ENCODE measurements at regions not wholly inside any gene's neighbourhood (a gene's known extent, or its start where the extent isn't known, plus 50 kb on each side); places are given as distances from the start of the nearest gene placed in this dataset.

- no peak overlapping the region for H3K4me2 ChIP-seq (ENCODE audit: low read depth, low read length)
- no peaks in the 10 kb centered on the region for H3K79me2 ChIP-seq (ENCODE audit: insufficient read depth, low read length)
- no TSS peak for BruUV-seq (replicated peaks)
- no peak overlapping the region for H3K4me3 ChIP-seq (replicated peaks in 1 of 3; ENCODE audit: insufficient read depth in 1 of 3, low read depth in 2 of 3, low read length in 3 of 3)
- ChIA-PET CTCF (ENCODE audit: low intra/inter-chr PET ratio, low total read pairs) (no interaction called here), POLR2A (no interaction called here)
- H3K27me3 ChIP-seq (ENCODE audit: control insufficient read depth in 1 of 2, insufficient read depth in 2 of 2, low read length in 2 of 2): no peaks in the 10 kb centered on the region
- TF ChIP-seq FOXC1 (CRISPR knock-in tag; IDR thresholded peaks at IDR 0.05; ENCODE audit: borderline replicate concordance) (no peak), CC2D1A (CRISPR knock-in tag; IDR thresholded peaks at IDR 0.05) (no peak), ZNF782 (CRISPR knock-in tag; IDR thresholded peaks at IDR 0.05; ENCODE audit: borderline replicate concordance) (no peak), HNF4G (IDR thresholded peaks at IDR 0.05; ENCODE audit: borderline replicate concordance, low read depth, low read length) (no peak), HNF4G (CRISPR knock-in tag; IDR thresholded peaks at IDR 0.05; ENCODE audit: borderline replicate concordance, low read depth) (no peak), ZNF510 (CRISPR knock-in tag; IDR thresholded peaks at IDR 0.05; ENCODE audit: low read depth) (no peak), ZNF569 (CRISPR knock-in tag; IDR thresholded peaks at IDR 0.05; ENCODE audit: borderline replicate concordance) (no peak), ISL2 (CRISPR knock-in tag; IDR thresholded peaks at IDR 0.05) (no peak), ZNF160 (CRISPR knock-in tag; IDR thresholded peaks at IDR 0.05) (no peak), HOXA3 (CRISPR knock-in tag; IDR thresholded peaks at IDR 0.05) (no peak), ZNF558 (CRISPR knock-in tag; IDR thresholded peaks at IDR 0.05; ENCODE audit: borderline replicate concordance) (no peak), NCOR1 (IDR thresholded peaks at IDR 0.05; ENCODE audit: borderline replicate concordance, low read length) (no peak), SNAPC4 (CRISPR knock-in tag; IDR thresholded peaks at IDR 0.05) (no peak), ZNF776 (CRISPR knock-in tag; IDR thresholded peaks at IDR 0.05) (no peak), ZNF83 (CRISPR knock-in tag; IDR thresholded peaks at IDR 0.05; ENCODE audit: borderline replicate concordance) (no peak), ZNF512B (CRISPR knock-in tag; IDR thresholded peaks at IDR 0.05; ENCODE audit: borderline replicate concordance) (no peak)
- no peak overlapping the region for H2AFZ ChIP-seq (ENCODE audit: low read length)
- DNase-seq (ENCODE audit: low spot score) (no peak), ATAC-seq (no peak), FAIRE-seq (no peak)
- H3K27ac ChIP-seq (ENCODE audit: extremely low read length, insufficient read depth, low read length): no peak overlapping the region
- intact Hi-C loops (cut with micrococcal nuclease; ENCODE audit: unreplicated experiment): no loop called here
- no peak overlapping the region for H3K9ac ChIP-seq (ENCODE audit: insufficient read depth, low read depth, low read length)
- peaks cover 35% of the 10 kb centered on the region for H3K9me3 ChIP-seq (ENCODE audit: low read length)
- no peaks in the 10 kb centered on the region for H3K4me1 ChIP-seq (ENCODE audit: insufficient read depth, low read length)
- H3K36me3 ChIP-seq (replicated peaks in 1 of 2; ENCODE audit: control insufficient read depth in 1 of 2, insufficient read depth in 2 of 2, low read length in 2 of 2): no peaks in the 10 kb centered on the region
- in situ Hi-C loops (cut with HindIII; ENCODE audit: extremely low pct_ligation_motif_present, low pct_unique_long_range_greater_than_20kb): no loop called here
- 5% methylated on average over 1 of the region's 1 CpG for WGBS (ENCODE audit: low lambda C conversion rate)
- no peaks in the 10 kb centered on the region for H4K20me1 ChIP-seq (ENCODE audit: insufficient read depth, low read length)
Observed at GRCh38 chr4:144384408-144384807, 243.9 kb upstream of the GYPA start.
